PC-3 (cell line): ENCODE measurements at regions not wholly inside any gene's neighbourhood (a gene's known extent, or its start where the extent isn't known, plus 50 kb on each side); places are given as distances from the start of the nearest gene placed in this dataset.

ENCODE experiments used
- ATAC-seq: fragments of 200-7000 bp; cut with Tn5 transposase; 2 replicates; pipeline ENCODE4 v1.9.1; 2020; ENCODE audit warnings: mild to moderate bottlenecking, moderate library complexity
- BruUV-seq: library from RNA; stranded (reverse); fragments of 400-500 nt; replicated peaks from 2 replicates; lab custom pipeline; 2021; lab: Mats Ljungman, UMichigan
- CTCF ChIA-PET: fragments of 300-600 bp; sonication (Branson Sonifier 250); formaldehyde crosslinking; loops from one replicate; lab custom pipeline; 2022; ENCODE audit warnings: antibody characterized with exemption; lab: Charles Lee
- POLR2A ChIA-PET: fragments of 300-600 bp; sonication (Branson Sonifier 250); formaldehyde crosslinking; loops from one replicate; lab custom pipeline; 2022; ENCODE audit warnings: antibody characterized with exemption; ENCODE audit not compliant: unreplicated experiment; lab: Charles Lee
- DNase-seq: peaks from one replicate; pipeline ENCODE4 v3.0.0-alpha.2; 2015
- H2AFZ ChIP-seq: fragments of 300-600 bp; sonication (generic); 2 replicates; pipeline ENCODE4 v1.6.0; 2016; ENCODE audit warnings: antibody characterized with exemption, low read length
- H3F3A ChIP-seq: fragments of 300-600 bp; sonication (generic); one replicate; pipeline ENCODE4 v1.6.0; 2017; ENCODE audit warnings: antibody characterized with exemption, low read length, control low read depth, mild to moderate bottlenecking; ENCODE audit not compliant: unreplicated experiment
- H3K27ac ChIP-seq: fragments of 300-600 bp; sonication (generic); 2 replicates; pipeline ENCODE4 v1.5.1; 2016; ENCODE audit warnings: mild to moderate bottlenecking, low read length
- H3K27me3 ChIP-seq: fragments of 300-600 bp; sonication (generic); 2 replicates; pipeline ENCODE4 v1.6.1; 2016; ENCODE audit warnings: low read length, mixed read lengths
- H3K36me3 ChIP-seq: fragments of 300-600 bp; sonication (generic); 2 replicates; pipeline ENCODE4 v1.6.1; 2016; ENCODE audit warnings: low read depth, mixed run types, low read length, mixed read lengths
- H3K4me1 ChIP-seq: fragments of 300-600 bp; sonication (generic); 2 replicates; pipeline ENCODE4 v1.5.1; 2016; ENCODE audit warnings: low read length; ENCODE audit not compliant: insufficient read depth
- H3K4me2 ChIP-seq: fragments of 300-600 bp; sonication (generic); 2 replicates; pipeline ENCODE4 v1.6.0; 2016; ENCODE audit warnings: low read length
- H3K4me3 ChIP-seq: fragments of 300-600 bp; sonication (generic); 2 replicates; pipeline ENCODE4 v1.5.1; 2016; ENCODE audit warnings: mild to moderate bottlenecking, low read length, mixed read lengths
- H3K79me2 ChIP-seq: fragments of 300-600 bp; sonication (generic); 2 replicates; pipeline ENCODE4 v1.6.1; 2017; ENCODE audit warnings: low read length, mixed read lengths
- H3K9ac ChIP-seq: fragments of 300-600 bp; sonication (generic); 2 replicates; pipeline ENCODE4 v1.6.0; 2016; ENCODE audit warnings: mild to moderate bottlenecking, low read length
- H3K9me2 ChIP-seq: fragments of 300-600 bp; sonication (generic); replicated peaks from 2 replicates; pipeline ENCODE4 v1.6.1; 2016; ENCODE audit warnings: mixed run types, low read length, mixed read lengths
- H3K9me3 ChIP-seq: fragments of 300-600 bp; sonication (generic); 2 replicates; pipeline ENCODE4 v1.6.1; 2016; ENCODE audit warnings: low read length, mixed read lengths
- H4K20me1 ChIP-seq: fragments of 300-600 bp; sonication (generic); 2 replicates; pipeline ENCODE4 v1.6.1; 2016; ENCODE audit warnings: low read length, mixed read lengths
- EZH2 ChIP-seq: fragments of 300-600 bp; sonication (generic); IDR thresholded peaks from one replicate; pipeline ENCODE4 v1.6.1; 2017; ENCODE audit warnings: antibody characterized with exemption, mild to moderate bottlenecking, low read length; ENCODE audit not compliant: unreplicated experiment
- EZH2phosphoT487 ChIP-seq: fragments of 300-600 bp; sonication (generic); IDR thresholded peaks from 2 replicates; pipeline ENCODE4 v1.6.1; 2018; ENCODE audit warnings: mild to moderate bottlenecking, antibody characterized with exemption, low read length, borderline replicate concordance
- intact Hi-C: fragments of 100-400 bp; cut with micrococcal nuclease; formaldehyde crosslinking; loops from 2 replicates; pipeline ENCODE4 v1.9.0; 2023
- TF ChIP-seq, protein P1 (sequence below): fragments of 300-600 bp; sonication (generic); conservative IDR thresholded peaks from 2 replicates; pipeline ENCODE4 v1.5.1; 2017; ENCODE audit warnings: antibody characterized with exemption, low read depth, mild to moderate bottlenecking, low read length

DNA sequence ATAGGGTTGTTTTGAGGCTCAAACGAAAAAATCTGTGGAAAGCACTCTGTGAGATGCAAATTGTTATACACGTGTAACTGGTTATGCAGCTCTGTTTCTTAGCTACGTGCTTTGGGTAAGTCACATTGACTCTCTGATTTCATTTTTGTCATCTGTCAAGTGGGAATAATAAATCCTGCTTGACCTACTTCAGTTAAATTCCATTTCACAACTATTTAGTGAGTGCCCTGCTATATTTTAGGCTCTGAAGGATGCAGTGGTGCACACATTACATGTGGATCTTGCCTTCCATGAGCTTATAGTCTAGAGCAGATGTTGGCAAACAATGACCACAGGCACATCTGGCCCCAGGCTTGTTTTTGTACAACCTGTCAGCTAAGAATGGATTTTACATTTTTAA, 133.6 kb upstream of the PLET1 start:
- BruUV-seq, result no TSS peak
- ChIA-PET CTCF (no interaction called here), POLR2A (no interaction called here)
- H3K9me2 ChIP-seq, result no peaks in the 10 kb centered on the region
- H3K9ac ChIP-seq, result no peak overlapping the region
- no peak overlapping the region for H3K27ac ChIP-seq
- H2AFZ ChIP-seq, result no peak overlapping the region
- TF ChIP-seq EZH2phosphoT487, result no peak
- TF ChIP-seq, protein P1, sequence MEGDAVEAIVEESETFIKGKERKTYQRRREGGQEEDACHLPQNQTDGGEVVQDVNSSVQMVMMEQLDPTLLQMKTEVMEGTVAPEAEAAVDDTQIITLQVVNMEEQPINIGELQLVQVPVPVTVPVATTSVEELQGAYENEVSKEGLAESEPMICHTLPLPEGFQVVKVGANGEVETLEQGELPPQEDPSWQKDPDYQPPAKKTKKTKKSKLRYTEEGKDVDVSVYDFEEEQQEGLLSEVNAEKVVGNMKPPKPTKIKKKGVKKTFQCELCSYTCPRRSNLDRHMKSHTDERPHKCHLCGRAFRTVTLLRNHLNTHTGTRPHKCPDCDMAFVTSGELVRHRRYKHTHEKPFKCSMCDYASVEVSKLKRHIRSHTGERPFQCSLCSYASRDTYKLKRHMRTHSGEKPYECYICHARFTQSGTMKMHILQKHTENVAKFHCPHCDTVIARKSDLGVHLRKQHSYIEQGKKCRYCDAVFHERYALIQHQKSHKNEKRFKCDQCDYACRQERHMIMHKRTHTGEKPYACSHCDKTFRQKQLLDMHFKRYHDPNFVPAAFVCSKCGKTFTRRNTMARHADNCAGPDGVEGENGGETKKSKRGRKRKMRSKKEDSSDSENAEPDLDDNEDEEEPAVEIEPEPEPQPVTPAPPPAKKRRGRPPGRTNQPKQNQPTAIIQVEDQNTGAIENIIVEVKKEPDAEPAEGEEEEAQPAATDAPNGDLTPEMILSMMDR, result no peak
- TF ChIP-seq EZH2, result no peak
- H3K36me3 ChIP-seq, result no peaks in the 10 kb centered on the region
- ATAC-seq (no peak), DNase-seq (no peak)
- no peaks in the 10 kb centered on the region for H3K9me3 ChIP-seq
- H3K27me3 ChIP-seq, result peaks cover 59% of the 10 kb centered on the region
- H3K4me1 ChIP-seq, result no peaks in the 10 kb centered on the region
- no peaks in the 10 kb centered on the region for H4K20me1 ChIP-seq
- H3K4me2 ChIP-seq, result no peak overlapping the region
- no peaks in the 10 kb centered on the region for H3K79me2 ChIP-seq
- intact Hi-C loops, result no loop called here
- H3K4me3 ChIP-seq, result no peak overlapping the region
- no peaks in the 10 kb centered on the region for H3F3A ChIP-seq

DNA sequence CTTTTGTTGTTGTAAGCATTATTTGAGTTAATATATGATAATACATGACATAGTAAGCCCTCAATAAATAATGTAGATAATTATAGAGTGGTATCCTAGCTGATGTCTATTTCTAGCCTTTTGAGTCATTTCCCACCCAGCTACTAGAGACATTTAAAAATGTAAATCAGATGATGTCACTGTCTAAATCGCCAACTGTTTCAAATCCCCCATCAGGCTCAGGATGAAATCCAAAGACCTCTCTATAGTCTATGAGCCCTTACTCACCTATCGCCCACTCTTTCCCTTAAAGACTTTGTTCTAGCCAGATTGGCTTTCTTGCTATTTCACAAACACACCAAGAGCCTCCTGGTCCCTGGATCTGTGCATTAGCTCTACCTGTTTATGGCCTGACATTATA, 135.4 kb upstream of the PLET1 start:
- no peak overlapping the region for H2AFZ ChIP-seq
- H3K79me2 ChIP-seq, result no peaks in the 10 kb centered on the region
- DNase-seq (no peak), ATAC-seq (no peak)
- ChIA-PET CTCF (no interaction called here), POLR2A (no interaction called here)
- no peak overlapping the region for H3K4me2 ChIP-seq
- H3K4me3 ChIP-seq, result no peak overlapping the region
- H3K4me1 ChIP-seq, result no peaks in the 10 kb centered on the region
- intact Hi-C loops, result no loop called here
- no peaks in the 10 kb centered on the region for H4K20me1 ChIP-seq
- no peaks in the 10 kb centered on the region for H3K36me3 ChIP-seq
- BruUV-seq, result no TSS peak
- H3K9me3 ChIP-seq, result no peaks in the 10 kb centered on the region
- H3K27me3 ChIP-seq, result peaks cover 55% of the 10 kb centered on the region
- no peaks in the 10 kb centered on the region for H3K9me2 ChIP-seq
- no peak overlapping the region for H3K27ac ChIP-seq
- TF ChIP-seq, protein P1, result no peak
- TF ChIP-seq EZH2 (no peak), EZH2phosphoT487 (no peak)
- H3K9ac ChIP-seq, result no peak overlapping the region
- H3F3A ChIP-seq, result no peaks in the 10 kb centered on the region

DNA sequence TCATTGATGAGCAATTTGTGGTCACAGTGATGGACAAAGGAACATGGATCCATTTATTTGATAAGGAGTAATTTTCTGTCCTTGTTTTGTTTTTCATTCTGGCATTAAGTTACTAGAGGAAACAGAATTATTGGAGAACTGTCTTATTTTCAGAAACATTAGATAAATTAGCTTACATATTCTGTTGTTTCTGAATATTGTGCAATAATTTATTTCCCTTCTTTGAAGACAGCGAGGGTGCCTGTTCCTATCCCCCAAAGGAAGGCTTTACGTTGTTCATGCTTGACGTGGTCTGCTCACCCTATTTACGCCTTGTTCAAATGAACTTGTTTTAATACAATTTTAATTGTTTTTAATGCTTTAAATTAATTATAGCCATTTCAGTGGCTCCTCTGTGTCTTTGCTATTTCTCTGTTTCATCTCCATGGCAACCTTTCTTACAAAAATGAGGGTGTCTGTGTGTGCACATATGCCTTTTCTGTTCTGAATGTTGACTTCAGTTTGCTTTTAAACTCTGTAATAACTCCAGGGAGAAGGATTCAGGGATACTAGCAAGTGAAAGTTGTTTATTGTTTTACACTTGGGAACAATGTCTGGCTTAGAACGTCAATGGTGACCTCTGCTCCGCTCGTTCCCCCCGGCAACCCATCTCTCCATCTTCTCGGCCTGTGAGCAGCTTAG, 138.3 kb upstream of the PLET1 start:
- DNase-seq (no peak), ATAC-seq (no peak)
- Histone ChIP-seq H3K9me2 (no peaks in the 10 kb centered on the region), H3K27me3 (peaks cover 36% of the 10 kb centered on the region), H3F3A (no peaks in the 10 kb centered on the region), H3K9ac (no peak overlapping the region), H3K9me3 (no peaks in the 10 kb centered on the region), H3K4me1 (no peaks in the 10 kb centered on the region), H3K27ac (no peak overlapping the region), H3K4me3 (no peak overlapping the region), H2AFZ (no peak overlapping the region), H3K79me2 (no peaks in the 10 kb centered on the region), H3K4me2 (no peak overlapping the region), H3K36me3 (no peaks in the 10 kb centered on the region), H4K20me1 (no peaks in the 10 kb centered on the region)
- intact Hi-C loops, result no loop called here
- CTCF ChIA-PET, result no interaction called here
- POLR2A ChIA-PET, result no interaction called here
- TF ChIP-seq EZH2, result no peak
- no TSS peak for BruUV-seq
